ENCODE measurements at regions not wholly inside any gene's neighbourhood (a gene's known extent, or its start where the extent isn't known, plus 50 kb on each side); places are given as distances from the start of the nearest gene placed in this dataset.

- DNase-seq (ENCODE audit: extremely low read depth in 1 of 4, low spot score in 3 of 4) (no peak), ATAC-seq (no peak), FAIRE-seq (no peak)
- CTCF ChIA-PET (ENCODE audit: low intra/inter-chr PET ratio) = no interaction called here
- H3K27ac ChIP-seq (ENCODE audit: extremely low read depth, low read depth, low read length) = no peak overlapping the region
- no peaks in the 10 kb centered on the region for H3K79me2 ChIP-seq (ENCODE audit: control insufficient read depth, insufficient read depth, low read length)
- POLR2A ChIA-PET = interaction anchor here (1.4 kb wide), 1 partner anchor 34 kb away, joined by 3 read pairs; no protein-coding TSS in a partner anchor
- no TSS peak for BruUV-seq (replicated peaks)
- in situ Hi-C loops (cut with MboI) (no loop called here), intact Hi-C loops (cut with micrococcal nuclease) (no loop called here)
- peaks cover 0 to 3% of the 10 kb centered on the region in 2 experiments; a peak in 1 of 5 replicates for H3K27me3 ChIP-seq (ENCODE audit: control insufficient read depth in 2 of 2, insufficient read depth in 2 of 2, low read length in 2 of 2)
- H3K9me1 ChIP-seq (ENCODE audit: control insufficient read depth, insufficient read depth, low read length) = no peaks in the 10 kb centered on the region
- WGBS (ENCODE audit: insufficient coverage, low coverage, missing lambda C conversion rate) = 33% methylated on average over 2 of the region's 2 CpGs
- H3K4me1 ChIP-seq (replicated peaks in 1 of 2; ENCODE audit: control insufficient read depth in 2 of 2, insufficient read depth in 2 of 2, low read length in 2 of 2) = peaks cover 11 to 16% of the 10 kb centered on the region in 2 experiments
- H3K36me3 ChIP-seq (ENCODE audit: control insufficient read depth, insufficient read depth, low read length) = no peaks in the 10 kb centered on the region
- no peaks in the 10 kb centered on the region for H3K9me3 ChIP-seq (replicated peaks; ENCODE audit: control insufficient read depth, insufficient read depth, low read depth, low read length)
- H3K4me2 ChIP-seq (ENCODE audit: insufficient read depth, low read length) = no peak overlapping the region
- no peak overlapping the region for H3K4me3 ChIP-seq
- H4K20me1 ChIP-seq (replicated peaks; ENCODE audit: control insufficient read depth, insufficient read depth, low read length) = no peaks in the 10 kb centered on the region; the same call in 1 of the 2 replicates
- H2AFZ ChIP-seq (ENCODE audit: low read depth, low read length) = no peak overlapping the region
- no peak overlapping the region for H3K9ac ChIP-seq (ENCODE audit: insufficient read depth in 1 of 2, low read depth in 2 of 2, low read length in 2 of 2)
- TF ChIP-seq HES1 (IDR thresholded peaks at IDR 0.05; ENCODE audit: low read depth) = no peak
- TF ChIP-seq BACH1 (tag; IDR thresholded peaks at IDR 0.05) = no peak
- TF ChIP-seq MTA2 (IDR thresholded peaks at IDR 0.05; ENCODE audit: low read depth) = no peak
- TF ChIP-seq ZNF197 (CRISPR knock-in tag; IDR thresholded peaks at IDR 0.05; ENCODE audit: low read depth) = no peak
- no peak for TF ChIP-seq GABPA (tag; conservative IDR thresholded peaks at IDR 0.05; ENCODE audit: low read depth)
- no peak for TF ChIP-seq ZHX1 (conservative IDR thresholded peaks at IDR 0.05; ENCODE audit: low read length)
- TF ChIP-seq ZNF384 (IDR thresholded peaks at IDR 0.05; ENCODE audit: low read depth, low read length) = no peak
- no peak for TF ChIP-seq TCF15 (CRISPR knock-in tag; IDR thresholded peaks at IDR 0.05)
- no peak for TF ChIP-seq ZNF24 (IDR thresholded peaks at IDR 0.05)
- TF ChIP-seq MAX (CRISPR knock-in tag; IDR thresholded peaks at IDR 0.05) = no peak
- TF ChIP-seq E2F3 (CRISPR knock-in tag; IDR thresholded peaks at IDR 0.05) = no peak
- TF ChIP-seq ZNF668 (CRISPR knock-in tag; IDR thresholded peaks at IDR 0.05) = no peak
- no peak for TF ChIP-seq AFF4 (CRISPR knock-in tag; IDR thresholded peaks at IDR 0.05)
- no peak for TF ChIP-seq ZNF445 (CRISPR knock-in tag; IDR thresholded peaks at IDR 0.05; ENCODE audit: low read depth)
- peak; percentile 25 to 27; a peak in 1 of 4 replicates for TF ChIP-seq KDM1A (IDR thresholded peaks at IDR 0.05)
- no peak for TF ChIP-seq SRSF9 (IDR thresholded peaks at IDR 0.05; ENCODE audit: borderline replicate concordance, low read depth, low read length)
- TF ChIP-seq MTA3 (IDR thresholded peaks at IDR 0.05; ENCODE audit: borderline replicate concordance) = no peak
Measured at GRCh38 chr1:58925247-58925646, 141.4 kb upstream of the JUN start.
